Spinal cord (tissue), 9 donors: ENCODE measurements at regions not wholly inside any gene's neighbourhood (a gene's known extent, or its start where the extent isn't known, plus 50 kb on each side); places are given as distances from the start of the nearest gene placed in this dataset.
A peak's percentile ranks its signal among the peaks of the same experiment; 100 is the strongest.

ENCODE experiments used
- DNase-seq, 6 donors: peaks; one replicate each; pipeline versions ENCODE4 v3.0.0 to v3.0.0-alpha.2; 2013 to 2015; ENCODE audit warnings: low spot score in 6 of 6, low read depth in 4 of 6
- H3K27ac ChIP-seq: one replicate; pipeline ENCODE4 v1.5.1; 2013; ENCODE audit warnings: low read depth, low read length, control low read depth
- H3K27me3 ChIP-seq: one replicate; pipeline ENCODE4 v1.6.1; 2013; ENCODE audit warnings: low read length; ENCODE audit not compliant: control insufficient read depth, insufficient read depth
- H3K36me3 ChIP-seq: one replicate; pipeline ENCODE4 v1.6.1; 2013; ENCODE audit warnings: low read length; ENCODE audit not compliant: control insufficient read depth, insufficient read depth
- H3K4me1 ChIP-seq: one replicate; pipeline ENCODE4 v1.6.1; 2013; ENCODE audit warnings: low read length; ENCODE audit not compliant: control insufficient read depth, insufficient read depth
- H3K4me3 ChIP-seq: one replicate; pipeline ENCODE4 v1.5.1; 2013; ENCODE audit warnings: low read depth, low read length, control low read depth
- H3K9me3 ChIP-seq: one replicate; pipeline ENCODE4 v1.6.1; 2013; ENCODE audit warnings: low read length; ENCODE audit not compliant: control insufficient read depth, insufficient read depth
- WGBS: methylation state at CpG from one replicate; pipeline ENCODE4 v1.1.5; 2013; ENCODE audit warnings: missing lambda C conversion rate; ENCODE audit not compliant: insufficient coverage; 5-methylcytosine and 5-hydroxymethylcytosine counted together
- donor health status: healthy.

DNA sequence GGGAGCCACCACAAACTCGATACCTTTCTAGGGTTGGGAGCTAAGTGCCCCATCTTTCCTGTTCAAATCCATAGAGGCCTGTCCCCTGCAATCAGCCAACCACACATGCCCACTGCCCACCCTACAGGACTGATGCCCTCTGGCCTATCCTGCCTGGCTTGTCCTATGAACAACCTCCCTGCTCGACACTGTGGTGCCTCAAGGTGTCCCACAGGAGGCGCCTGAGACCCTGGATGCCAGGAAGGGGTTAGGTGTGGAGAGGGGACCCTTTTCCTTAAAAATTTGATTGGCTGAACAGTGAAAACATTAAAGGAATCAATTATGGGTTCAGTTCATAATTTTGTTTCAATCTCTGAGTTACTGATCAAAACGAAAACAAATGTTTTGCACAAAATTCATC, 97.3 kb upstream of the FZD10 start:
- peaks cover 7% of the 10 kb centered on the region for H3K4me1 ChIP-seq
- H3K36me3 ChIP-seq, result no peaks in the 10 kb centered on the region
- H3K4me3 ChIP-seq, result no peak overlapping the region
- WGBS, result 14% methylated on average over 1 of the region's 4 CpGs
- H3K27ac ChIP-seq, result no peak overlapping the region
- no peaks in the 10 kb centered on the region for H3K27me3 ChIP-seq
- DNase-seq, result no peak
- H3K9me3 ChIP-seq, result no peaks in the 10 kb centered on the region

DNA sequence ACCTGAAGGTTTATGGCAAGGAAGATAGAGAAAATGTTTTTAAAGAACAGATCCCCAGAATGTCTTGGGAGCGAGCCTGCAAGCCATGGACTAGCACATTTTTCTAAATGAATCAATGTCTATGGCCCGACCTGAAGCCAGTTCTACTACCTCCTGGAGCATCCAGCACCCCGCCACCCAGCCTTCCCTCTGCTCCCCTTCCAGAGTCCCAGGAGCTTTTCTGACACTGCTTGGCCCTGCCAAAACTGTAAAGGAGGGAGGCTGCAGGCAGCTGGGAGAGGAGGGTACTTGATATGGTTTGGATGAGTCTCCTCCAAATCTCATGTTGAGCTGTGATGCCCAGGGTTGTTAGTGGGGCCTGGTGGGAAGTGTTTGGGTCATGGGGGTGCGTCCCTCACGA, 95.5 kb upstream of the FZD10 start:
- no peak overlapping the region for H3K4me3 ChIP-seq
- no peak for DNase-seq
- no peaks in the 10 kb centered on the region for H3K27me3 ChIP-seq
- no peaks in the 10 kb centered on the region for H3K9me3 ChIP-seq
- peaks cover 15% of the 10 kb centered on the region for H3K4me1 ChIP-seq
- 97% methylated on average over 3 of the region's 5 CpGs for WGBS
- no peak overlapping the region for H3K27ac ChIP-seq
- H3K36me3 ChIP-seq, result no peaks in the 10 kb centered on the region

DNA sequence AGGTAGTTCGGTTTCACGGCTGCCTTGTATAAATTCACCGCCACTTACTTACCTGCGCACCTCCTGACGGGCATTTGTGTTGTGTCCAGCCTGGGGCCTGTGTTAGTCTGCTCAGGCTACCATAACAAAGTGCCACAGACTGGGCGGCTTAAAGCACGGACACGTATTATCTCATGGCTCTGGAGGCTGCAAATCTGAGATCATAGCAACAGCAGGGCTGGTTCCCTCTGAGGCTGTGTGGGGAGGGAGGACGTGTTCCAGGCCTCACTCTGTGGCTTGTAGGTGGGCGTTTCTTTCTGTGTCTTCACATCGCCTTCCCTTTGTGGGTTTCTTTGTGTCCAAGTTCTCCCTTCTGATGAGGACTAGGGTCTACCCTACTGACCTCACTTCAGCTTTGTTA, 93.5 kb upstream of the FZD10 start:
- WGBS, result 87% methylated on average over 9 of the region's 11 CpGs
- no peak overlapping the region for H3K27ac ChIP-seq
- no peaks in the 10 kb centered on the region for H3K36me3 ChIP-seq
- no peak overlapping the region for H3K4me3 ChIP-seq
- H3K9me3 ChIP-seq, result no peaks in the 10 kb centered on the region
- no peaks in the 10 kb centered on the region for H3K27me3 ChIP-seq
- DNase-seq, result no peak
- H3K4me1 ChIP-seq, result peaks cover 15% of the 10 kb centered on the region

DNA sequence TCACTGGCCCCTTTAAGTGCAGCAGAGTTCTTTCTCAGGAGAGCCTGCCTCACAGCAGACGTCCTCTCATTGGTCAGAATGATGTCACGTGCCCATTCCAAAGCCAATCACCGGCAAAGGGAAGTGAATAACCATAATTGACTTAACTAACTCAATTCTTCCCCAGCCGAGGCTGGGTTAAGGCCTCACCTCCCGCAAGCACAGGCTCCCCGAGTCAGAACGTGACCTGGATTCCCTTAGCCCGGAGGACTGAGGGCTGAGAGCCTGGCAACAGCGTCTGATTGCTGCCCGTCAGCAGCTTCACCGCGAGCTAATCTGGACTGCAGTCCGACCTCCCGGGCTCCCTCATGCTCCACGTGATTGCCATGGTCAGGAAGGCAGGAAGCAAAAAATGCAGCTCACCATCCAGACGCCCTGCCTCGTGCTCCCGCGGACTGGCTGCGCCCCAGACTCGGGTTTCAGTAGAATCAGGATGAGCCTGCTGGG, 92.1 kb upstream of the FZD10 start:
- H3K27me3 ChIP-seq, result no peaks in the 10 kb centered on the region
- peak overlapping the region; percentile 44 for H3K4me3 ChIP-seq
- peak overlapping the region; percentile 42 for H3K27ac ChIP-seq
- peaks cover 15% of the 10 kb centered on the region for H3K4me1 ChIP-seq
- no peaks in the 10 kb centered on the region for H3K36me3 ChIP-seq
- H3K9me3 ChIP-seq, result no peaks in the 10 kb centered on the region
- WGBS, result 17% methylated on average over 21 of the region's 21 CpGs
- DNase-seq, result peak; percentile 67 to 95 (median 78)

DNA sequence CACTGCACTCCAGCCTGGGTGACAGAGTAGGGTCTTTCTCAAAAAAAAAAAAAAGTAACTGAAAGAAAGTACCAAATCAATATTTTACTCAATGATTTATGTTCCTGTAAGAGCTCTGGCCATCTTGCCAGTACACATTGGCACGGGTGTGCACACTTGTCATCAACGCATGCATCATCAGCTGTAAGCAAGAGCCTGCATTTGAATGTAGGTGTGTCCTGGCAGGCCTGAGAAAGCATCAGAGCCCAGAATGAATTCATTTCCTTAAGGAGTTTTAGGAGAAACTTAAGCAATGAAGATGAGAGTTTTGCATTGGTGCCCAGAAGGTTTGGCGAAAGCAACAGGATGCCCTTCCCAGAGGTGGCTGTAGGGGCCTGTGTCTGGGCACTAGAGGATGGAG, 88.5 kb upstream of the FZD10 start:
- 80% methylated on average over 3 of the region's 3 CpGs for WGBS
- H3K36me3 ChIP-seq, result no peaks in the 10 kb centered on the region
- no peaks in the 10 kb centered on the region for H3K9me3 ChIP-seq
- H3K27ac ChIP-seq, result no peak overlapping the region
- H3K27me3 ChIP-seq, result no peaks in the 10 kb centered on the region
- no peak for DNase-seq
- peaks cover 15% of the 10 kb centered on the region for H3K4me1 ChIP-seq
- H3K4me3 ChIP-seq, result no peak overlapping the region

DNA sequence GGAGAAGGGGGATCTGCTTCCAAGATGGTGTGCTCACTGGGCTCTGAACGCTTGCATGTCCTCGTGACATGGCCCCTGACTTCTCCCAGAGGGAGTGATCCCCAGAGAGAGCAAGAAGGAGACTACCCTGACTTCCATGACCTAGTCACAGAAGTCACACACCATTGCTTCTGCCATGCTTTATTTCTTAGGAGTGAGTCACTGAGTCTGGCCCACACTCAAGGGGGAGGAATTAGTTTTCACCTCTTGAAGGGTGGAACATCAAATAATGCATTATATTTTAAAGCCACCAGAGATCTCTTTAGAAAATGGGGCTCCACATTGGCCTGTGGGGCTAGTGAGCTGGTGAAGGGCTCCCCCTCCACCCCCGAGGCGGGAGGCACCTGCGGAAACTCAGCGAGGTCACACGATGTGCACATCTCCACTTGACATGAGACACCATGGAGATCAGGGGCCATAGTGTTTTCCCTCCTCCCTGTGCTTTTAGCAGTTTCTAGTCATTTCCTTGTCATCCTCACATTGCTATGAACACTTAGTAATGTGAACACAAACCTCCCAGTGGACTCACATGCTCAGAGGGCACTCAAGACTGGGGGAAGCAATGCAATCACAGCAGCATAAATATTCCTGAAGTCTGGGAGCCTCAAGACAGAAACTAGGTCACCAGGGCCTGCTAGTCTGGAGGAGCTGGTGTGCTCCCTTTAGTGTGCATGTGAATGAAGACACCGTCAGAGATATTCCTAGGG, 87.4 kb upstream of the FZD10 start:
- Histone ChIP-seq H3K4me1 (peaks cover 10% of the 10 kb centered on the region), H3K4me3 (no peak overlapping the region), H3K36me3 (no peaks in the 10 kb centered on the region), H3K27me3 (no peaks in the 10 kb centered on the region), H3K9me3 (no peaks in the 10 kb centered on the region), H3K27ac (no peak overlapping the region)
- WGBS, result 88% methylated on average over 6 of the region's 8 CpGs
- DNase-seq, result no peak

DNA sequence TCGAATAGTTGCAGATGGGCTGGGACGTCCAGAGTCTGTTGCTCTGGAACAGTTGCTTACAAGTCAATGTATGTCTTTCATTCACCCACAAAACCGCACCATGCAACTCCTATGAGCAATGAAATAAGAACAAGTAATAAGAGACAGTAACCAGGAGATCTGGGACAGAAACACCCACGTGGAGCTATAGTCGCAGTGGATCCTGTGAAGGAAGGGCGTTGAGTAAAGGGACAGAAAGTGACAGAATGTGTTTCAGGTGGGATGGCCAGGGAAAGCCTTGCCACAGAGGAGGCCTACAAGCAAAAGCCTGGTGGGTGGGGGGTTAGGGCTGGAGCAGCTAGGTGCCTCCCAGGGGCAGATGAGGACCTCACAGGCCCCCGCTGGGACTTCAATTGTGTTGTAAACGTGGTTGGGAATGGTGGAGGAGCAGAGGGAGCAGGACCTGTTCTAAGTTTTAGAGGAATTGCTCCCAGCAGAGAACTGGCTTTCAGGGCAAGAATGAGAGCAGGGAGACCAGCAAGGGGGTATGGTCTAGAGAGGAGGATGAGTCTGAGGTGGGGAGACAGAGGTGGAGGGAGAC, 86.7 kb upstream of the FZD10 start:
- Histone ChIP-seq H3K4me3 (no peak overlapping the region), H3K4me1 (peaks cover 2% of the 10 kb centered on the region), H3K27ac (no peak overlapping the region), H3K36me3 (no peaks in the 10 kb centered on the region), H3K27me3 (no peaks in the 10 kb centered on the region), H3K9me3 (no peaks in the 10 kb centered on the region)
- no peak for DNase-seq
- 73% methylated on average over 6 of the region's 8 CpGs for WGBS

DNA sequence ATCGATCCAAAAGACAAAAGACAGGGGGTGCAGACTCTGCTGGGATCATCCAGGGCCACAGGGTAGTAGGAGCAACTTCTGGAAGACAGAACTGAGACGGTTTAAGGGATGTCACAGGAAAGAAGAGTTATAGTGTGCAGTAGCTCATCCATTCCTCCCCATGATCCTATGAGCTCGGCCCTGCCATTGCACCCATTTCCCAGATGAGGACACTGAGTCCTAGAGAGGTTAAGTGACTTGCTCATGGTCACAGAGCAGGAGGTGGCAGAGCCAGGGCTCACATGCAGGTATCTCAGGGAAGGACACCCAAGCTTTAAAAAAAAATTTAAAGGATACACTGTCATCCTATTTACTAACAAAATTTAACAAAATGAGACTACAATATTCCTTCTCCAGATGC, 86.1 kb upstream of the FZD10 start:
- Histone ChIP-seq H3K4me1 (no peaks in the 10 kb centered on the region), H3K9me3 (no peaks in the 10 kb centered on the region), H3K27me3 (no peaks in the 10 kb centered on the region), H3K36me3 (no peaks in the 10 kb centered on the region), H3K27ac (no peak overlapping the region), H3K4me3 (no peak overlapping the region)
- WGBS, result 83% methylated on average over 2 of the region's 3 CpGs
- DNase-seq, result no peak

DNA sequence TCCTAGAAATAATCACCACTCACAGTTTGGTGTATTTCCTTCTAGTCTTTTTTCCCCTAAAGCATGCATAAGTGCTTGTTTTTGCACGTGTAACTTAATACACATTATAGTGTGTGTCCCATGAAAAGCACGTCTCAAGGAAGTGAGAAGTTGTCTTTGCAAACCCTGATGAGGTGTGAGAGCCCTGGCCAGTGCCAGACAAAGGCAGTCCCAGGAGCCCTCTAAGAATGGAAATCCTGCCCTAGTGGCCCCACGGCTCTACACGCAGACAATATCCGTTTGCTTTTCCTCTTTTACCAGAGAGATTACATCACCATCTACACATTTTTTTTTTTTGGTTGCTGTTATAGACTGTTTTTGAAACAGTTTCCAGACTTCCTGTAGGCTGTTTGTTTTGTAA, 85.5 kb upstream of the FZD10 start:
- no peaks in the 10 kb centered on the region for H3K27me3 ChIP-seq
- no CpG with 5 or more reads among the region's 5 CpGs for WGBS
- H3K27ac ChIP-seq, result no peak overlapping the region
- no peak overlapping the region for H3K4me3 ChIP-seq
- no peaks in the 10 kb centered on the region for H3K4me1 ChIP-seq
- no peaks in the 10 kb centered on the region for H3K9me3 ChIP-seq
- no peak for DNase-seq
- no peaks in the 10 kb centered on the region for H3K36me3 ChIP-seq

DNA sequence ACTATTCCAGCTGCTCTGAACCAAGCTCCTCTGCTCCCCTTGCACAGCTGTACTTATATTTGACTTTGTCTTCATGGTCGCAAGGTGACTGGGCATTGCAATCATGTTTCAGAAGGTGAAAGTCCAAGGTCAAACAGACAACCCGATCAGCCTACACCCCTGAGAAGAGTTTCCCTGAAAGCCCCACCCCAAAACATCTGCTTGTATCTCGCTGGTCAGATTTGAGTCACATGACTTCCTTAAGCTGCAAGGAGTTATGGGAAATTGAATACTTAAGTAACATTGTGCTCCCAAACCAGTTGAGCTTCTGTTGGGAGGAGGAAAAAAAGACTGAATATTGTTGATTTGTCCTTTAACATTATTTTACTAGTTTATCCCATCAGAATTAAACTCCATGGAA, 83.4 kb upstream of the FZD10 start:
- H3K36me3 ChIP-seq, result no peaks in the 10 kb centered on the region
- DNase-seq, result no peak
- no peak overlapping the region for H3K4me3 ChIP-seq
- H3K4me1 ChIP-seq, result no peaks in the 10 kb centered on the region
- no peak overlapping the region for H3K27ac ChIP-seq
- no peaks in the 10 kb centered on the region for H3K9me3 ChIP-seq
- no CpG with 5 or more reads among the region's 3 CpGs for WGBS
- H3K27me3 ChIP-seq, result no peaks in the 10 kb centered on the region
